Sigmoid colon (tissue), 4 donors: ENCODE measurements at regions not wholly inside any gene's neighbourhood (a gene's known extent, or its start where the extent isn't known, plus 50 kb on each side); places are given as distances from the start of the nearest gene placed in this dataset.

ENCODE experiments used
- CTCF ChIP-seq, 4 experiments: fragments of 450-650 bp in 3 of 4; fragments of 200-600 bp in 1 of 4; IDR thresholded peaks; one replicate each; pipeline ENCODE4 v1.5.1; 2016 to 2019; ENCODE audit warnings: antibody characterized with exemption in 4 of 4, mild to moderate bottlenecking in 3 of 4, moderate library complexity in 2 of 4
- EP300 ChIP-seq, 4 donors: sonication (generic); formaldehyde crosslinking; IDR thresholded peaks; one replicate each; pipeline ENCODE4 v1.6.1; 2017; ENCODE audit warnings: antibody characterized with exemption in 4 of 4
- POLR2A ChIP-seq, 2 donors: fragments of 450-650 bp; IDR thresholded peaks; one replicate each; pipeline ENCODE4 v1.6.1; 2016; ENCODE audit warnings: antibody characterized with exemption in 2 of 2, mild to moderate bottlenecking in 2 of 2, moderate library complexity in 2 of 2
- POLR2AphosphoS5 ChIP-seq, 4 donors: sonication (generic); formaldehyde crosslinking; IDR thresholded peaks; one replicate each; pipeline ENCODE4 v1.6.1; 2017; ENCODE audit warnings: antibody characterized with exemption in 4 of 4

GRCh38 chr4:137823007-137823406 lies 290.7 kb upstream of the PCDH18 start:
- TF ChIP-seq EP300 (IDR thresholded peaks at IDR 0.05): no peak
- no peak for TF ChIP-seq CTCF (IDR thresholded peaks at IDR 0.05)
- TF ChIP-seq POLR2AphosphoS5 (IDR thresholded peaks at IDR 0.05): no peak
- TF ChIP-seq POLR2A (IDR thresholded peaks at IDR 0.05): no peak
